Fibroblast of the conjunctiva (primary cell): ENCODE measurements at regions not wholly inside any gene's neighbourhood (a gene's known extent, or its start where the extent isn't known, plus 50 kb on each side); places are given as distances from the start of the nearest gene placed in this dataset.

Experiments used
- DNase-seq: peaks from one replicate; pipeline ENCODE4 v3.0.0-alpha.2; 2010; ENCODE audit warnings: low read depth

DNA sequence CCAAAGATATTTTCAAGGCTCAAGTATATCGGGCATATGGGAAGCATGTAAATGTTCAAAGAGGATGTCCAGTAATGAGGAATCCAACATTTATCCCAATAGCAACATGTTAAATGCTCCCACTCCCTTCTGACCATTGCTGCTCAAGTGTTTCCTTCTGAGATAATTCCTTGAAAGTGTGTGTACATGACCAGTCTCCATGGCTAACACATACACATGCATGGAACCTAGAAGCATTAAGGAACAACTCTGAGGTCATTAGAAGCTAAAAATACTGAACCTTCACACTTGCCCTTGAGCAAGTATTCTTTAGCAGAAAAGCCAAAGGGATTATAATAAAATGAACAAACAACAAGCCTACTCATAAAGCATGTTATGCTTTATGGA lies 433.8 kb upstream of the TCF4 start:
- no peak for DNase-seq

DNA sequence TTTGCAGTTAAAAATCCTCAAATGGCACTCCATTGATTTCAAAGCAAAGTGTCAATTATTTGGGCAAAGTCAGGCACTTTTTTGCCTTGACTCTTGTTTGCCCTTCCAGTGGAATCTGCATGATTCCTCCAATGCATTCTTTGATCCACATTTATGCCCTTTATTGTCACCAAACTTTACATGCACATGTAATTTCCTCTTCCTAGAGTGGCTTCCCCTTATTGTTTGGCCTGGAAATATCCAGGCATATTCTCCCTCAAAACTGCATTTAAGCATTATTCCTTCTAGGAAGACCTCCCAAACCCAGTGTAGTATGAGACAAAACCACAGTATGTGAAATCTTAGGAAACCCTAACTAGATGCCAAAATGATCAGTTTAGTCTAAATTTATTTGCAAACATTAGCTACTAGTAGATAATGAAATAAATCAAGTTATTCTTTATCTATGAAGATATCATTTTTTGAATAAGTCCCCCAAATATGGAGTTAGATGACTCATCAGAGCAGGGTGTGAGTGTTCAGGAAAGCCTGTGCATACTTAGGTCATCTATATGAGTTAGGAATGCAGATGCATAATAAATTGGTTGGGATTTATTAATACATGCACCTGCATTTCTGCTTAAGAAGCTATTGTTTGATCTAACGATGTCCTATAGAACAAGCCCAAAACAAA lies 433.3 kb upstream of the TCF4 start:
- DNase-seq = no peak

GRCh38 chr18:56019908-56020307 lies 431.9 kb upstream of the TCF4 start:
- DNase-seq = no peak

- no peak for DNase-seq
Observed at GRCh38 chr18:56019156-56019555, 431.2 kb upstream of the TCF4 start.

DNA sequence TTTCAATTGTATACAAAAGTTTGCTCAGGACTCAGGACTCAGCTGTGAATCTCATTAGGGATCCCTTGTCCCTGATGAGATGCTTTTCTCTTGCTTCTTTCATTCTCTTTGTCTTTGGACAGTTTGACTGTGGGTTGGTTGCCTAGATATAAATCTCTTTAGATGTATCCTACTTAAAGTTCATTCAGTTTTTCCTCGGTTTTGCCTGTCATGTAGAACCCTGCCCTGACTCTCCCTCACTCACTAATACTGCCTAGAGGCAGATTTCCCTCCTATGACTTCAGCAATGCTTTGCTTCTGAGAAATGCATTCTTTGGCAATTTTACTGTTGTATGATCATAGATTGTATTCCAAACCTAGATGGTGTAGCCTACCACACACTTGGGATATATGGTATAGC lies 421.4 kb upstream of the TCF4 start:
- no peak for DNase-seq

GRCh38 chr18:56003720-56004088 lies 415.7 kb upstream of the TCF4 start:
- DNase-seq = no peak

DNA sequence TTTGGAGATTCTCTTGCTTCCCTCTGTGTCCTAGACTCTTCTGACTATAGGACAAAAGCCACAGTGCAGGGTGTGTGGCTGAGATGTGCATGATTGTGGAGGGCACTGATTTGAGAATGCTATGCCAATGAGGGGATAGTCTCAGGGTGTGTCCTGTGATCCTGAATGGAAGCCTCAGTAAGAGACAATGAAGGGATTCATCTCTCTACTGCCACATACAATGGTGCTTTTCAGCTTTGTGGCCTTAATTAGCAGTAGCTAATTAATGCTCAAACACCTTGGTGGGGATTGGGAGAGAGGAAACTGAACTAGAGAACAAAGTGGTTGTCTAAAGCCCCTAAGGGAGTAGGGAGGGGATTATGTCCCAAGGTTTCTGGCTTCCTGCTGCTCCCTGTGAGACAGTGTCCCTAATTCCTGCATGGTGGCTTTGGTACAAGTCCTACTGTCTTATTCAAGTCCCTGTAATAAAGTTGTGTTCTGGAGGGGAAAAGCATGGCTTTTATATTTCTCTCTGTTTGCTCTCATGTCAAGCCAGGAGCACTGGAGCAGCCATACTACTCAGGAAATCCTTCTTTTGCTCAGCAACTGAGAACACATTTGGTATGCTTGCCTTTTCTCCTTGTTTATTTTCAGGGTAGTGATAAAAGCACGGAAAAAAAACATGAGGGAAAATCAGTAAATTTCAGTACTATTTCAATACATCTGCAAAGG lies 415.2 kb upstream of the TCF4 start:
- DNase-seq = no peak

- no peak for DNase-seq
Observed at GRCh38 chr18:56001576-56001975, 413.6 kb upstream of the TCF4 start.

GRCh38 chr18:56000041-56000440 lies 412.0 kb upstream of the TCF4 start:
- no peak for DNase-seq

GRCh38 chr18:55999641-56000040 lies 411.6 kb upstream of the TCF4 start:
- DNase-seq = no peak

DNA sequence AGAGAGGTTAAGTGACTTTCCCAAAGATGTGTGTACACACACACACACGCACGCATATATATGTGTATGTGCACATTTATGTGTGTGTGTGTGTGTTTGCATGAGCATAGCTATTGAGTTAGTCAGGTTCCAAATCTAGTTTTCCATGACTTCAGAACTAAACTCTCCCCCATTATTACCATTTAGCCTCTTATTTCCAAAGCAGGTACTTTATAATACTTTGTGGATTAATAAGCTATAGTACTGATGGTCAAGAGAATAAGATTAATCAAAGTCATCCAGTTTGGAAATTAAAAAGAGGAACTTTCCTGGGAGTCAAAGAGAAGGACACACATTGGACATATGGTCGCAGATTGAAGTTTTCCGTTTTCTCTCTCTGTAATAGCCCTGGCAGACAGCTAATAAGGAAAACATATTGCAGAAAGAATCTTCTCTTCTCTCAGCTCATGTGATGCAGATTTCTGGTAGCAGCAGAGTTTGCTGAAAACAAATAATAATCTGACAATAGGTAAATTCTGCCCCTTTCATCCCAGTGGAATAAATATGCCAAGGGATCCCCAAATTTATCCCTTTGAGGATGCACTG lies 410.9 kb upstream of the TCF4 start:
- DNase-seq = no peak

DNA sequence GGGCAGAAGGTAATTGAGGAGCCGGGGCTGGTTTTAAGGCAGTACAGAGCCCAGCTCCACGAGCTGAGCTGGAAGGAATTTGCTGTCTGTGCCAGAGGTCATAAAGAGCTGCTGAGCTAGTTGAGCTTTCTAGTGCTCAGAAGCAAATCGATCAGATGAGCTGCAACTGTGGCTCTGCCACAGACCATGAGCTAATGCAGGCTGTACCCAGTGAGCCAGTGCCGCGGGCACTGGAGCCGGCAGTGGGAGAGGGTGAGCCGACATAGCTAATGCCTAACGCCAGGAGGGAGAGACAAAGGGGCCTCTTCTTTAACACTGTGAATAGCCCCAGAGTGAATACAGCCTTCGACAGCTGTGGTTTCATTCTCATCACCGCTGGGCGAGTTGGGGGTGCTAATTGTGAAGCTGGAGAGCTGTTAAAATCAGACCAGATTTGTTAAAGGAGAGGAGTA lies 410.1 kb upstream of the TCF4 start:
- DNase-seq = no peak

- no peak for DNase-seq
Observed at GRCh38 chr18:55997151-55997561, 409.2 kb upstream of the TCF4 start.

DNA sequence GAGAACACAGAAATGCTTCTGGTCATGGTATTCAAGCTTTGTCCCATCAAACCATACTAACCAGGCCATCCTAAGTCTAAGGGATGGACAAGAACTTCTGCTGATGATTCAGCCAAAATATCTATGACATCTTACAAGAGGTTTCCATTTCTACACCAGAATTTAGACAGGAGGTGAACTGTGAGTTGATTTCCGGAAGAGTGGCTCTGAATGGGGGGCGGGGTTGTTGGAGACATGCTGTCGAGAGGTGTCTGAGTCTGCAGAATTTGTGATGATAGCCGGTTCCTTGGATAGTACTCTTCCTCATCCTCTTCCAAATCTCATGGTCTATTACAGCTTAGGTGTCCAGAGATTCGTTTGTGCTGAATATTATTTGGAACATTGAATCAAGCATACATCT lies 408.7 kb upstream of the TCF4 start:
- DNase-seq = no peak

GRCh38 chr18:55990186-55990585 lies 402.2 kb upstream of the TCF4 start:
- DNase-seq = no peak

GRCh38 chr18:55988537-55988936 lies 400.5 kb upstream of the TCF4 start:
- DNase-seq = no peak

- no peak for DNase-seq
Observed at GRCh38 chr18:55983433-55983832, 395.4 kb upstream of the TCF4 start.

GRCh38 chr18:55982992-55983391 lies 395.0 kb upstream of the TCF4 start:
- DNase-seq = no peak

DNA sequence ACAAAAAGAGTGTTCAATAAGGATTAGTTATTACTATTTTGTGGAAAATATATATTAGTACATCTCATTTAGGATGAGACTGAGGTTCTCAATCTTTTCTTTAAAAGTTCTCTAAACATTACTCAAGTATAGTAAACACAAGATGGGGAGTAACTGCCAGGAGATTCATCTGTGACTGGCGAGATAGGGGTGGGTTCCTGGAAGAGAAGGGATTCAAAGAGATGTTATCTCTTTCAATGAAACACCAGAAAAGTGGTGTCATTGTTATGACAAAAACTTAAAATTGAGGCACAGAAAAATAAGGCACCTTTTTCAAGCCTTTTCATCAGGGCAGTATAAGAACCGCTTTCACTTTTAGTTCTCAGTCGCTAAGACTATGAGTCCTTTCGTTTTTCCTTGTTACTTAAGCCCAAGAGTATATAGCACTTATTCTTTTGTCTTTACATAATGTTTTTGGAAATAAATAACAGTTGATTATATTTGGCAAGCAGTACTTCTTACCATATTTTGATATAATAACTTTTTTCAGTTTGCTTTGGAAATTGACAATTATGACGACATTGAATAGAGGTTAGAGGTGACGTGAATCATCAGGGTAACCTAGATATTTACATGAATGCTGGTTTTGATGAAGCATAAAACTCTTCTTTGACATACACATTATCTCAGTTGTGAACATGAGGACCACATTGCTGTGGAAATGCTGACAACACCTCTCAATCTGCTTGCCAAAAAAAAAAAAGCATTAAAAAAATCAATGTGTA lies 393.9 kb upstream of the TCF4 start:
- DNase-seq = no peak

- DNase-seq = no peak
Observed at GRCh38 chr18:55974521-55974920, 386.5 kb upstream of the TCF4 start.

DNA sequence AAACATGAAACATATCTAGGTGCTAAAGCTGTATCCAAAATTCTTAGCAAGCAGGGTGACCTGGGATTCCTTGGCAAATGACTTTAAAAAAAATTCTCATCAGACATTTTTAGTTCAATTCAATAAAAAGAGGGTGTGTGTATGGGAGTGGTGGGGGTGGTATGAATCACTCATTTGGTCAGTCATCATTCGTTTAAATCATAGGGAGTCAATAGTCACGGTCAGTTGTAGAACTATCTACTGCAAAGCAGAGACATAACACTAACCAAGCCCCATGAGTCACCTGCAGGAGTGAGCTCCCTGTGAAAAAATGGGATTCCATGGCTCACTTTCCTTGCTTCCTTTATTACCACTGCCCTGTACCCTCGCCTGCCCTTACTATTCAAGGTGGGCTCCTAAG lies 380.6 kb upstream of the TCF4 start:
- DNase-seq = no peak

DNA sequence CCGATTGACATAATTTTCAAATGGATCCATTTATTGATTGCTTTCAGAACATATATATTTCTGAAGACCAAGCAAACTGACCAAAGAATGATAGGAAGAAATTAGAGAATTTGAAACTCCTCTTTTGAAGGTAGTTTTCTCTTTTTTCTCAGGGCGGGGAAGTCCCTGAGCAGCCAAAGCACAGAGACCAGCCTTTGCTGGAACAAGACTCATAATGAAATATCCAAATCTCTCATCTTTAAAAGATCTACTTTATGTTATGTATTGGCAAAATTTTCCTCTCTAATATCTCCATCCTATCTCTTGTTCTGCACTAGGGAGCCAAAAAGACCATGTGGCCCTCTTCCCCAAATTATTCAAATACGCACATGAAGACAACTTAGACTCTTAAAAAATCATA lies 379.0 kb upstream of the TCF4 start:
- DNase-seq = no peak

GRCh38 chr18:55964171-55964570 lies 376.2 kb upstream of the TCF4 start:
- no peak for DNase-seq
